GM12873 (cell line): ENCODE measurements at regions not wholly inside any gene's neighbourhood (a gene's known extent, or its start where the extent isn't known, plus 50 kb on each side); places are given as distances from the start of the nearest gene placed in this dataset.

Experiments used
- CTCF ChIP-seq: IDR thresholded peaks from 2 replicates; pipeline ENCODE4 v1.5.1; 2012; ENCODE audit warnings: low read depth, mild to moderate bottlenecking, moderate library complexity, low read length, control low read depth; ENCODE audit not compliant: insufficient read depth; ENCODE audit errors: missing control alignments

GRCh38 chr15:47209591-47209990, 507.7 kb upstream of the SEMA6D start:
- no peak for TF ChIP-seq CTCF

GRCh38 chr15:47212222-47213010, 504.9 kb upstream of the SEMA6D start:
- TF ChIP-seq CTCF, result no peak

GRCh38 chr15:47213883-47214282, 503.4 kb upstream of the SEMA6D start:
- no peak for TF ChIP-seq CTCF

GRCh38 chr15:47218295-47218694, 499.0 kb upstream of the SEMA6D start:
- TF ChIP-seq CTCF, result no peak

- no peak for TF ChIP-seq CTCF
These were observed 472.9 kb upstream of the SEMA6D start for GRCh38 chr15:47244361-47244760.

GRCh38 chr15:47246317-47246716, 471.0 kb upstream of the SEMA6D start:
- TF ChIP-seq CTCF, result no peak

- no peak for TF ChIP-seq CTCF
These were observed 458.8 kb upstream of the SEMA6D start for GRCh38 chr15:47258521-47258920.
